ENCODE measurements at regions not wholly inside any gene's neighbourhood (a gene's known extent, or its start where the extent isn't known, plus 50 kb on each side); places are given as distances from the start of the nearest gene placed in this dataset.

DNA sequence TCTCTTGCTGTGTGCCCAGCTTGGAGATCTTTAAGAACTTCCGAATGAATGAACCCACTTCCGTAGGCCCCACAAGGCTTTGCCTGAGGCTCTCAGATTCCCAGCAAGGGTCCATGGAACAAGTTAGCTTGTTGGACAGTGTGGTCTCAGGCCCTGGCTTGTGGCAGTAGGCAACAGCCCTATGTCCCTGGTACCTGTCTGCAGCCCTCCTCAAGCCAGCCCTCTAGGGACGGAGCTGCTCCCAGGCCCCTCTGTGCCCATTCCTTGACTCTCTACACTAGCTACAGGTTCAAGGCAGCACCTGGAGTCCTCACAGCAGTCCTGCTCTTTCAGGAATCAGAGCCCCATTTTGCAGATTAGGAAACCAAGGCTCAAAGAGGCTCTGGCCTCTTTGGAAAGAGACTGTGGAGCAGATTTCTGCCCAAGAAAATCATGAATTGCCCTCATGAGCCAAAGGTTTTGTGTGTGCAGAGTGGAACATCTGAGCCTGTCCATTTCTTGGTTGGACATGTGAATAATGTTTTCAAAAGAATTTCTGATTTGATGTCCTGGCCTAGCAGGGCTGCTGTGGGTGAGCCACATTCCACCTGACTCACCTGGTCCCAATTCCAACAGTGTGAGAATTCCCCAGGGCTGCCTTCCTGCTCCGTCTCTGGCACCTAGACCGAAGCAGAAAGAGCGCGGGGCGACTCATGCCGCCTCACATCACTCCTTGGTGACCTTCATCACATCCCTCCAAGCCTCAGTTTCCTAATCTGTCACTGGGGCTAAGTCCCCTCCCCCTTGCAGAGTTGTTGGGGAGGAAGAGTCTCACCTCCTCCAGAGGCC, 131.7 kb downstream of the BARX1 start:
- no peak overlapping the region for H3K4me3 ChIP-seq
- in situ Hi-C loops (cut with MboI; ENCODE audit: low pct_unique_long_range_greater_than_20kb in 2 of 9, low sequenced_read_pairs in 9 of 9, unreplicated experiment in 9 of 9), result no loop called here
- WGBS, 10 experiments, result 50 to 100% (median 84%) methylated on average over 1 to 6 of the region's 9 CpGs; no CpG with 5 or more reads in 2 of the 10 experiments
- no peak for ATAC-seq (replicated peaks in 6 of 8)
- peaks cover 2 to 22% of the 10 kb centered on the region in 2 donors for H3K4me1 ChIP-seq (replicated peaks in 1 of 2)
- H3K27ac ChIP-seq, result no peak overlapping the region

GRCh38 chr9:93822229-93822628, 132.9 kb downstream of the BARX1 start:
- peaks cover 0 to 11% of the 10 kb centered on the region in 2 donors for H3K4me1 ChIP-seq (replicated peaks in 1 of 2)
- H3K27ac ChIP-seq, result no peak overlapping the region
- WGBS, 10 experiments, result 11 to 100% (median 48%) methylated on average over 1 to 5 of the region's 6 CpGs; no CpG with 5 or more reads in 1 of the 10 experiments
- no peak overlapping the region for H3K4me3 ChIP-seq
- no peak for ATAC-seq (replicated peaks in 6 of 8)
- in situ Hi-C loops (cut with MboI; ENCODE audit: low pct_unique_long_range_greater_than_20kb in 2 of 9, low sequenced_read_pairs in 9 of 9, unreplicated experiment in 9 of 9), result no loop called here

- Histone ChIP-seq H3K27ac (no peak overlapping the region), H3K4me3 (no peak overlapping the region), H3K4me1 (replicated peaks in 1 of 2) (peaks cover 0 to 9% of the 10 kb centered on the region in 2 donors)
- in situ Hi-C loops (cut with MboI; ENCODE audit: low pct_unique_long_range_greater_than_20kb in 2 of 9, low sequenced_read_pairs in 9 of 9, unreplicated experiment in 9 of 9), result no loop called here
- WGBS, 10 experiments, result 0 to 67% (median 33%) methylated on average over 1 to 2 of the region's 2 CpGs; no CpG with 5 or more reads in 3 of the 10 experiments
- ATAC-seq (replicated peaks in 6 of 8), result no peak
Observed at GRCh38 chr9:93821307-93821703, 133.8 kb downstream of the BARX1 start.

GRCh38 chr9:93820667-93821306, 134.4 kb downstream of the BARX1 start:
- no peak overlapping the region for H3K27ac ChIP-seq
- in situ Hi-C loops (cut with MboI; ENCODE audit: low pct_unique_long_range_greater_than_20kb in 2 of 9, low sequenced_read_pairs in 9 of 9, unreplicated experiment in 9 of 9), result no loop called here
- peaks cover 0 to 9% of the 10 kb centered on the region in 2 donors for H3K4me1 ChIP-seq (replicated peaks in 1 of 2)
- ATAC-seq (replicated peaks in 6 of 8), result peak in 1 of 8 experiments; percentile 69
- no peak overlapping the region for H3K4me3 ChIP-seq
- 0 to 92% (median 70%) methylated on average over 1 to 5 of the region's 6 CpGs; no CpG with 5 or more reads in 4 of the 10 experiments for whole genome bisulfite sequencing, 10 experiments

GRCh38 chr9:93819905-93820304, 135.2 kb downstream of the BARX1 start:
- in situ Hi-C loops (cut with MboI; ENCODE audit: low pct_unique_long_range_greater_than_20kb in 2 of 9, low sequenced_read_pairs in 9 of 9, unreplicated experiment in 9 of 9), result no loop called here
- ATAC-seq (replicated peaks in 6 of 8), result no peak
- WGBS, 10 experiments, result 20 to 100% (median 82%) methylated on average over 1 to 5 of the region's 5 CpGs; no CpG with 5 or more reads in 4 of the 10 experiments

DNA sequence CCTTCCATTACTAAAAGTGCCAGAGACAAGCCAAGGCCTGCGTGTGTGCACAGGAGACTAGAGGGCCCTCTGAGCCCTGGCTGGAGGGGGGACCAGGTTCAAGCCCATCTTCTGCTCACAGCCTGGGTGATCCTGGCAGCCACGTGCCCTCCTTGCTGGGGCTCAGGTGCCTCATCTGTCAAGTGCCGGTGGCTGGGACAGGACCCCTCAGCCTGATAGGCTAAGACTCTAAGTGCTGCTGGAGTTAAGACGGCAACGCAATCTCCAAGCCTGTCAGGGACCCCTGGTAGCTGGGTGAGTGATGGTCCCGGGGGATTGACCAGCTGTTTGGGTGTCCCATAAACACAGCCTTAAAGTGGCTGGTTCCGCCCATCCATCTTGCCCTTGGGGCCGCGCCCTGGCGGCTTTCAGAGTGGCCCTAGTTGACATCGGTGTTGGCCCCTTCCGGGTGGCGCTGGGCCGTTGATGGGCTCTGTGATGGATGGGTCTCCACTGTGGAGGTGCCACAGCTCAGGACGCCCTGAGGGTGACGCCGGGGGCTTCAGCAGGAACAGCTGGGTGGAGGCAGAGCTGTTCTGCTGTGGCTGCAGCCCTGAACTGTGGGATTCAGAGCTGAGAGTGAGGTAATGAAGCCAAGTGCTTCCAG, 136.2 kb downstream of the BARX1 start:
- Histone ChIP-seq H3K4me3 (no peak overlapping the region), H3K27ac (no peak overlapping the region), H3K4me1 (replicated peaks in 1 of 2) (peaks cover 8 to 15% of the 10 kb centered on the region in 2 donors)
- in situ Hi-C loops (cut with MboI; ENCODE audit: low pct_unique_long_range_greater_than_20kb in 2 of 9, low sequenced_read_pairs in 9 of 9, unreplicated experiment in 9 of 9), result no loop called here
- WGBS, 10 experiments, result 15 to 100% (median 37%) methylated on average over 1 to 10 of the region's 17 CpGs; no CpG with 5 or more reads in 4 of the 10 experiments
- ATAC-seq (replicated peaks in 6 of 8), result peak in 5 of 8 experiments; percentile 10 to 81 (median 75)

More at GRCh38 chr9:93819905-93820304, 135.2 kb downstream of the BARX1 start:
- H3K4me3 ChIP-seq, result no peak overlapping the region
- peaks cover 0 to 9% of the 10 kb centered on the region in 2 donors for H3K4me1 ChIP-seq (replicated peaks in 1 of 2)
- no peak overlapping the region for H3K27ac ChIP-seq

DNA sequence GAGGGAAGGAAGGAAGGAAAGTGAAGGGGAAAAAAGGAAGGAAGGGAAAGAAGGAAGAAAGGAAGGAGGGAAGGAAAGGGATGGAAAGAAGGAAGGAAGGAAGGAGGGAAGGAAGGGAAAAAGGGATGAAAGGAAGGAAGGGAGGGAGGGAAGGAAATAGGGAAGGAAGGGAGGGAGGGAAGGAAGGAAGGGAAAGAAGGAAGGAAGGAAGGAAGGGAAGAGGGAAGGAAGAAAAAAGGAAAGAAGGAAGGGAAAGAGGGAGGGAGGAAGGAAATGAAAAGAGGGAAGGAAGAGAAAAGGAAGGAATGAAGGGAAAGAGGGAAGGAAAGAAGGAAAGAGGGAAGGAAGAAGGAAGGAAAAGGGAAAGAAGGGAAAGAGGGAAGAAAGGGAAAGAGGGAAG, 136.9 kb downstream of the BARX1 start:
- Histone ChIP-seq H3K4me1 (replicated peaks in 1 of 2) (peaks cover 10 to 21% of the 10 kb centered on the region in 2 donors), H3K27ac (no peak overlapping the region), H3K4me3 (no peak overlapping the region)
- ATAC-seq (replicated peaks in 6 of 8), result no peak
- in situ Hi-C loops (cut with MboI; ENCODE audit: low pct_unique_long_range_greater_than_20kb in 2 of 9, low sequenced_read_pairs in 9 of 9, unreplicated experiment in 9 of 9), result no loop called here

DNA sequence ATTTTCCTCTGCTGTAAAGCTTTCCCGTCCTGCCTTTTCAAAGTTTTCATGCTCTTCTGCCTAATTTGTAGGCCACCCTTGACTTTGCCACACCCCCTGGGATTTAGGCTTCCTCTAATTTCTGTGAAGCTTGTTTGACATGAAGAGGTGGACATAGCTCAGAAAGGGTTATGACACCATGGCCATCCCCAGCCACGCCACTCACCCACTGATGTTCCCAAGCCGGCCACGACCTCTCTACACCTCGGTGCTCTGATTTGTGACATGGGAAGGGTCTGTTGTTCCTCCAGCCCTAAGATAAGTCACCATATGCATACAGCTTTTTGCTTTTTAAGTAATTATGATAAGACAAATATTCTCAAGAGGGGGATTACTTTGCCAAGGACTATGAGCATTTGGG, 139.5 kb downstream of the BARX1 start:
- no peak overlapping the region for H3K27ac ChIP-seq
- WGBS, 10 experiments, result 0 to 100% (median 54%) methylated on average over 1 to 4 of the region's 5 CpGs; no CpG with 5 or more reads in 2 of the 10 experiments
- H3K4me3 ChIP-seq, result no peak overlapping the region
- peaks cover 10 to 21% of the 10 kb centered on the region in 2 donors for H3K4me1 ChIP-seq (replicated peaks in 1 of 2)
- in situ Hi-C loops (cut with MboI; ENCODE audit: low pct_unique_long_range_greater_than_20kb in 2 of 9, low sequenced_read_pairs in 9 of 9, unreplicated experiment in 9 of 9), result no loop called here
- ATAC-seq (replicated peaks in 6 of 8), result no peak

- Histone ChIP-seq H3K4me3 (no peak overlapping the region), H3K27ac (no peak overlapping the region), H3K4me1 (replicated peaks in 1 of 2) (peaks cover 10 to 21% of the 10 kb centered on the region in 2 donors)
- ATAC-seq (replicated peaks in 6 of 8), result no peak
- WGBS, 10 experiments, result 29 to 80% (median 40%) methylated on average over 1 to 4 of the region's 4 CpGs; no CpG with 5 or more reads in 7 of the 10 experiments
- in situ Hi-C loops (cut with MboI; ENCODE audit: low pct_unique_long_range_greater_than_20kb in 2 of 9, low sequenced_read_pairs in 9 of 9, unreplicated experiment in 9 of 9), result no loop called here
Observed at GRCh38 chr9:93815135-93815534, 140.0 kb downstream of the BARX1 start.

DNA sequence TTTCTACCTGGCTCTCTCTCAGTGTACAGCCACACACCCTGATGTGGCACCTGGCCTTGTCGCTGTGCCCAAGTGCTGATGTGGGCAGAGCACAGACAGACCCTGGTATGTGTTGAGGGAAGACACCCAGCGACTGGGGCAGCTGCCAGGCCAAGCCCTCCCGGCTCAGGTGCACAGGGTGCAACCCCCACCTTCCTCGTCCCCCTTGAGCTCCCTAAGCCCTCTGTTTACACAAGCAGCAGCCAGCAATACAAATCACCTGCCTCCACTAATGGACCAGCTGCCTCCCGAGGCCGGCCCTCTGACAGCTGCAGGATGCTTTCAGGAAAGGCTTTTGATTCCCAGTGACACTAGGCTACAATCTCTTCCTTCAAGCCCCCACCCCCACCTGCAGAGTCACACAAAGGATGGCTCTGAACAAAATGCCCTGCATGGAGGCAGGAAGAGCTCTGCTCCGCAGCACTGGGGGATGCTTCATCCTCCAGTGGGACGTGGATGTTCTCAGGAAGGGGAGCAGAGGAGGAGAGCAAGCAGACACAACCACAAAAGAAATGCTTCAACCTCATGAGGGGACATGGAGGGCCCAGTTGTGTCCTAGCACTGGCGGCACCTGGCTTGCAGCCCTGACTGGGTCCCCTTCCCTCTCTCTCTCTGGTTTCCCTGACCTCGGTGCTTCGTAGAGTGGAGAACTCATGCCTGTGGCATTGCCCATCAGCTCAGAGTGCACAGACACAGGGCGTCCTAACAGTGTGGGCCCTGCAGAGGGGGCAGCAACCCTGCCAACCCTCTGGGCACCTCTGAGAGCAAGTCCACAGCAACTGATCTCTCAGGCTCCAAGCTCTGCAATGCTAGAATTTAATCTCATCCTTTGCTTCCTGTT, 140.8 kb downstream of the BARX1 start:
- ATAC-seq (replicated peaks in 6 of 8), result peak; percentile 22 to 81 (median 32)
- Histone ChIP-seq H3K27ac (peak overlapping the region in 1 of 2 donors; percentile 48), H3K4me1 (replicated peaks in 1 of 2) (peaks cover 10 to 15% of the 10 kb centered on the region in 2 donors), H3K4me3 (no peak overlapping the region)
- 6 to 100% (median 20%) methylated on average over 1 to 6 of the region's 12 CpGs; no CpG with 5 or more reads in 3 of the 10 experiments for WGBS, 10 experiments
- in situ Hi-C loops (cut with MboI; ENCODE audit: low pct_unique_long_range_greater_than_20kb in 2 of 9, low sequenced_read_pairs in 9 of 9, unreplicated experiment in 9 of 9), result no loop called here

DNA sequence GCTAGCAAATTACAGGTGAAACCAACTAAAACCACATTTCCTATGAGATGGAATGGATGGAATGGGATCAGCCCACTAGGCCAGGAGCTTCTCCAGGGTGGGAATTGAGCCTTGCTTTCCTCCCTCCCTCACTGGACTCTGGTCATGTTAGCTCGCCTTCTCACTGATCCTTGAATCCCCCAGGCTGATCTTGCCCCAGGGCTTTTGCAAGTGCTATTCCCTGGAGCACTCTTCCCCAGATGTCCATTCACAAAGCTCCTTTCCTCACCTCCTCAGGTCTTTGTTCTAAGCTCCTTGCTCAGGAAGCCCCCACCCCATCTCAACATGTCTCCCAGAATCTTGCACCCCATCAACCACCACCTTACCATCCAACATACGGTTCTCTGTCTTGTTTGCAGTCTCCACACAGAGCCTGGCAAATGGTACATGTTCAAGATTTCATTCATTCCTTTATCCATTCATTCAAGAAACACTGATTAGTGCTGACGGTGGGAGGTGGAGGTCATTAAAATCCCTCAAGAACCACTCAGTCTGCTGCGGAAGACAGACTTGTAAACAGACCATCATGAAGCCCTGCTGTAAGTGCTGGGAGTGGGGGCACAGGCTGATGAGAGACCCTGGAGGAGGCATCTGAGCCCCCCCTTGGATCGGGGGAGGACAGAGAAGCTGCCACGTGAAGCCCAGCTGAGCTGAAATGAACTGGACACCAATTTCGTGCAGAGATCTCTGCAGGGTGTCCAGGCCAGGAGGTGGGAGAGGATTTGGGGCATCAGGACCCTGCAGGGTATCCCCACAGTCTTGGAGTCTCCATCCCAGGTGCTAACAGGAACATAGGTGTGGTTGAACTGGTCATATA, 141.7 kb downstream of the BARX1 start:
- WGBS, 10 experiments, result 0 to 100% (median 63%) methylated on average over 1 to 6 of the region's 7 CpGs; no CpG with 5 or more reads in 3 of the 10 experiments
- peak overlapping the region in 1 of 2 donors; percentile 48 for H3K27ac ChIP-seq
- in situ Hi-C loops (cut with MboI; ENCODE audit: low pct_unique_long_range_greater_than_20kb in 2 of 9, low sequenced_read_pairs in 9 of 9, unreplicated experiment in 9 of 9), result no loop called here
- H3K4me1 ChIP-seq (replicated peaks in 1 of 2), result peaks cover 10 to 12% of the 10 kb centered on the region in 2 donors
- peak in 1 of 8 experiments; percentile 13 for ATAC-seq (replicated peaks in 6 of 8)
- H3K4me3 ChIP-seq, result no peak overlapping the region

DNA sequence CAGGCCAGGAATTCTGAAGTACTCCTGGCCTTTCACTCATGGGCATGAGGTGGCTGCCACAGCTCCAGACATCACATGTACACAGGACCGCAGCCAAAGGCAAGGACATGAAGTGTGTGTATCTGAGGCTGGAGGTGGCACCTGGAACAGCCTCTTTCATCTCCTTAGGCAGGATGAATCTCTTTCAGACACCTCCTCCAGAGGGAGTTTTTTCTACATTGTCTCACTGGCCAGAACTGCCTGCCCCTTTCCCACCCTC, 142.8 kb downstream of the BARX1 start:
- H3K27ac ChIP-seq, result no peak overlapping the region
- peaks cover 10 to 12% of the 10 kb centered on the region in 2 donors for H3K4me1 ChIP-seq (replicated peaks in 1 of 2)
- in situ Hi-C loops (cut with MboI; ENCODE audit: low pct_unique_long_range_greater_than_20kb in 2 of 9, low sequenced_read_pairs in 9 of 9, unreplicated experiment in 9 of 9), result no loop called here
- no peak overlapping the region for H3K4me3 ChIP-seq
- WGBS, 10 experiments, result 83% methylated on average over 1 of the region's 1 CpG; no CpG with 5 or more reads in 9 of the 10 experiments
- ATAC-seq (replicated peaks in 6 of 8), result no peak

All from motor neuron (in vitro differentiated cells).